ENCODE measurements at regions not wholly inside any gene's neighbourhood (a gene's known extent, or its start where the extent isn't known, plus 50 kb on each side); places are given as distances from the start of the nearest gene placed in this dataset.

DNA sequence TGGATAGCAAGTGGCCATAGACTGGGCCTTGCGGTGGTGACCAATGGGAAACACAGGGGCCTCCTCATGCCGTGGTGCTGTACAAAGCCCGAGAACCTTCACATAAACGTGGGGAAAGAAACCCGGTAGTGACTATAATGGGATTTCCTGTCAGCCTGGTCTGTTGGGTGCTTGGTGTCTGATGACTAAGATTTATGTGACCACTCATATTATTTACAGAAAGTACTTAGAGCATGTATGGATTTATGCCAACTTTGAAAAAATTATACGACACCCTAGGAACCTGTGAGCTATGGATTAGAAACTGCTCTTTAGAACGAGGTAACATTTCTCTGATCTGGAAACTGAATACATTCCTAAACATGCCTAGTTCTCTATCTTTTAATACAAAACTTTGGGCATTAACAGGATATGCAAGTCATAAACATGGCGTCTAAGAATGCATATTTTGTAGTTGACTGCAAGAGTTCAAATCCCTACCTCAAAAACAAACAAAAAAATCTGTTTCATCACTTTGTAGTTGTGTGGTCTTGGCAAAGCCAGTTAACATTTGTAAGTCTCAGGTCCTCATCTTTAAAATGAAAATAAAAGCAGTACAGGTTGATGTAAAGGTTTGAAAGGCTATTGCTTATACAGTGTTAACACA lies 85.4 kb downstream of the TMEM167A start:
- TF ChIP-seq, protein P1, sequence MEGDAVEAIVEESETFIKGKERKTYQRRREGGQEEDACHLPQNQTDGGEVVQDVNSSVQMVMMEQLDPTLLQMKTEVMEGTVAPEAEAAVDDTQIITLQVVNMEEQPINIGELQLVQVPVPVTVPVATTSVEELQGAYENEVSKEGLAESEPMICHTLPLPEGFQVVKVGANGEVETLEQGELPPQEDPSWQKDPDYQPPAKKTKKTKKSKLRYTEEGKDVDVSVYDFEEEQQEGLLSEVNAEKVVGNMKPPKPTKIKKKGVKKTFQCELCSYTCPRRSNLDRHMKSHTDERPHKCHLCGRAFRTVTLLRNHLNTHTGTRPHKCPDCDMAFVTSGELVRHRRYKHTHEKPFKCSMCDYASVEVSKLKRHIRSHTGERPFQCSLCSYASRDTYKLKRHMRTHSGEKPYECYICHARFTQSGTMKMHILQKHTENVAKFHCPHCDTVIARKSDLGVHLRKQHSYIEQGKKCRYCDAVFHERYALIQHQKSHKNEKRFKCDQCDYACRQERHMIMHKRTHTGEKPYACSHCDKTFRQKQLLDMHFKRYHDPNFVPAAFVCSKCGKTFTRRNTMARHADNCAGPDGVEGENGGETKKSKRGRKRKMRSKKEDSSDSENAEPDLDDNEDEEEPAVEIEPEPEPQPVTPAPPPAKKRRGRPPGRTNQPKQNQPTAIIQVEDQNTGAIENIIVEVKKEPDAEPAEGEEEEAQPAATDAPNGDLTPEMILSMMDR (IDR thresholded peaks at IDR 0.05), result no peak
- no peak for DNase-seq (ENCODE audit: low spot score)
- Mint-ChIP-seq H3K27ac (ENCODE audit: unreplicated experiment) (peak overlapping the region; percentile 68), H3K4me1 (ENCODE audit: low read depth) (peaks cover 15% of the 10 kb centered on the region), H3K4me3 (ENCODE audit: unreplicated experiment) (no peak overlapping the region), H3K36me3 (ENCODE audit: low read depth) (no peaks in the 10 kb centered on the region), H3K9me3 (ENCODE audit: low read depth) (no peaks in the 10 kb centered on the region), H3K27me3 (ENCODE audit: low read depth) (no peaks in the 10 kb centered on the region)

DNA sequence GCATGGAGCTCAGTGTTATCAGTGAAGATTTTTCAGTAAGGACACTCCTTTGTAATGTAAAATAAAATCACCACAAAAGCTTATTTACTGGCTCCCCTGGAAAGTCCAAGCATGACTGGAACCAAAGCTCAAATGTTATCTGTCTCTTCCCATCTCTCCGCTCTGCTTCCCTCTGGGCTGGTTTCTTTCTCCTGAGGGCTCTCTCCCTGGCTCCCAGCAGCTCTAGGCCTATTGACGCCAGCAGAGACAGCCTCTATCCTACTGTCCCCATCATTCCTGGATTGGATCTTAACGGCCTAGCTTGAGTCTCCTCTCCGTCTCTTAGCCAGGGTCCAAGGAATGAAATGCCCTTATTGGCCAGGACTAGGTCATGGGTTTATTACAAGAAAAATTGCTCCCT lies 86.1 kb downstream of the TMEM167A start:
- Mint-ChIP-seq H3K4me1 (ENCODE audit: low read depth) (peaks cover 15% of the 10 kb centered on the region), H3K27me3 (ENCODE audit: low read depth) (no peaks in the 10 kb centered on the region), H3K4me3 (ENCODE audit: unreplicated experiment) (no peak overlapping the region), H3K9me3 (ENCODE audit: low read depth) (no peaks in the 10 kb centered on the region), H3K27ac (ENCODE audit: unreplicated experiment) (no peak overlapping the region), H3K36me3 (ENCODE audit: low read depth) (no peaks in the 10 kb centered on the region)
- TF ChIP-seq, protein P1 (IDR thresholded peaks at IDR 0.05), result no peak
- no peak for DNase-seq (ENCODE audit: low spot score)

DNA sequence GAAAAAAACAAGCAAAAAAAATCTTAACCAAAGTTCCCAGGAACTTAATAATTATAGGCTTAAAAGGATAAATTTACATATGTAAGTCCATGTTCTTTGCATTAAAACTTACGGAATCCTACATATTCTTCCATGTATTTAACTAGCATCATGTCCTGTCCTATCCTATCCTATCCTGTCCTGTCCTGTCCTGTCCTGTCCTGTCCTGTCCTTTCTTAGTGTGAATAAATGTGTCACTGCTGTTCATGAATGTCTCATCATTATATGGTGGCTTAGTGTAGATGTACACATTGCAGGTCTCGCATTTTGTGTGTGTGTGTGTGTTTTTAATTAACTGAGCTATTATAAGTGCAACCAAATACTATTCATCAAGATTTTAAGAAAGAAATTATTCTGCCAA lies 90.0 kb downstream of the TMEM167A start:
- peaks cover 10% of the 10 kb centered on the region for H3K4me1 Mint-ChIP-seq (ENCODE audit: low read depth)
- no peaks in the 10 kb centered on the region for H3K36me3 Mint-ChIP-seq (ENCODE audit: low read depth)
- no peak for DNase-seq (ENCODE audit: low spot score)
- no peaks in the 10 kb centered on the region for H3K9me3 Mint-ChIP-seq (ENCODE audit: low read depth)
- H3K4me3 Mint-ChIP-seq (ENCODE audit: unreplicated experiment), result no peak overlapping the region
- no peak overlapping the region for H3K27ac Mint-ChIP-seq (ENCODE audit: unreplicated experiment)
- no peaks in the 10 kb centered on the region for H3K27me3 Mint-ChIP-seq (ENCODE audit: low read depth)
- TF ChIP-seq, protein P1 (IDR thresholded peaks at IDR 0.05), result no peak

DNA sequence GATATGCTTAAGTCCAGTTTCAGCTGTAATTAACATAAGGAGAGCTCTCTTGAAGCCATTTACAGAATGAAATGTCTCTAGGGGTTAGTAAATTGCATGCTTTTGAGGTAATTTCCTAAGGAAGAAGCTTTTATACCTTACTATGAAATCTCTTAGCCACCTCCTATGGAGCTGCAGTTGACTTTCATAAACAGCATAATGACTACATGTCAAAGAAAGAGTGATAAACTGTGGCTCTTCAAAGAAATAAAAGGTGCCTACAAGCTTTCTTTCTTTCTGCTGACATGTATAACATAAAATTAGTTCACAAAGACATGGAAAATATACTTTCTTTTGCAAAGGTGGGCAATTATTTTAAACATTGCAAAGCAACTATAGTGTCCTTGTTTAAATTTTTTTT lies 90.8 kb downstream of the TMEM167A start:
- Mint-ChIP-seq H3K27me3 (ENCODE audit: low read depth) (no peaks in the 10 kb centered on the region), H3K4me3 (ENCODE audit: unreplicated experiment) (no peak overlapping the region), H3K9me3 (ENCODE audit: low read depth) (no peaks in the 10 kb centered on the region), H3K4me1 (ENCODE audit: low read depth) (peaks cover 2% of the 10 kb centered on the region), H3K36me3 (ENCODE audit: low read depth) (no peaks in the 10 kb centered on the region), H3K27ac (ENCODE audit: unreplicated experiment) (no peak overlapping the region)
- DNase-seq (ENCODE audit: low spot score), result no peak
- TF ChIP-seq, protein P1 (IDR thresholded peaks at IDR 0.05), result no peak

DNA sequence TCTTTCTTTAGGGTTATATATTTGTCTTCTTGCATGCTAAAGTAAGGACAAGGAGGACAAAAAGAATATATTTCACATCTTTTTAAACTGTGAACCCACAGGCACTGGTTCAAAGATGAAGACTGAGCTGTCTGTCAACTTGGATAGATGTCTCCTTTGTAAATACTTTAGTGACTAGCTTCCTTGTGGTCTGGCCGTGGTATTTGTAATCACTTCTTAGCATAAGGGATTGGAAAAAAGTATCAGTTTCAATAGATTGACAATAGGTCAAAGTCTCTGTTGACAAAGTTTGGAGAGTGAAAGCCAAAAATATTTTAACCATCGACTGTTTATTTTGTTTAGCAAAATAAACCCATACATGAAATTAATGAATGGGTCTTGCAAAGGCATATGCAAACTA lies 91.4 kb downstream of the TMEM167A start:
- no peaks in the 10 kb centered on the region for H3K27me3 Mint-ChIP-seq (ENCODE audit: low read depth)

More for the DNA sequence above, 91.4 kb downstream of the TMEM167A start:
- TF ChIP-seq, protein P1 (IDR thresholded peaks at IDR 0.05), result no peak
- H3K27ac Mint-ChIP-seq (ENCODE audit: unreplicated experiment), result no peak overlapping the region
- H3K36me3 Mint-ChIP-seq (ENCODE audit: low read depth), result no peaks in the 10 kb centered on the region
- H3K4me1 Mint-ChIP-seq (ENCODE audit: low read depth), result no peaks in the 10 kb centered on the region
- no peaks in the 10 kb centered on the region for H3K9me3 Mint-ChIP-seq (ENCODE audit: low read depth)
- H3K4me3 Mint-ChIP-seq (ENCODE audit: unreplicated experiment), result no peak overlapping the region
- no peak for DNase-seq (ENCODE audit: low spot score)

Measured in chondrocyte (in vitro differentiated cells).